Vagina (tissue), 2 donors: ENCODE measurements at regions not wholly inside any gene's neighbourhood (a gene's known extent, or its start where the extent isn't known, plus 50 kb on each side); places are given as distances from the start of the nearest gene placed in this dataset.

Source experiments
- CTCF ChIP-seq, 3 experiments: fragments of 450-650 bp in 2 of 3; fragments of 200-600 bp in 1 of 3; sonication (generic) in 1 of 3; IDR thresholded peaks; one replicate each; pipeline ENCODE4 v1.5.1; 2017 to 2019; ENCODE audit warnings: antibody characterized with exemption in 3 of 3, mild to moderate bottlenecking in 2 of 3, moderate library complexity in 2 of 3
- POLR2A ChIP-seq, 2 donors: fragments of 450-650 bp; IDR thresholded peaks; one replicate each; pipeline ENCODE4 v1.6.1; 2017; ENCODE audit warnings: antibody characterized with exemption in 2 of 2, mild to moderate bottlenecking in 2 of 2, moderate library complexity in 2 of 2

DNA sequence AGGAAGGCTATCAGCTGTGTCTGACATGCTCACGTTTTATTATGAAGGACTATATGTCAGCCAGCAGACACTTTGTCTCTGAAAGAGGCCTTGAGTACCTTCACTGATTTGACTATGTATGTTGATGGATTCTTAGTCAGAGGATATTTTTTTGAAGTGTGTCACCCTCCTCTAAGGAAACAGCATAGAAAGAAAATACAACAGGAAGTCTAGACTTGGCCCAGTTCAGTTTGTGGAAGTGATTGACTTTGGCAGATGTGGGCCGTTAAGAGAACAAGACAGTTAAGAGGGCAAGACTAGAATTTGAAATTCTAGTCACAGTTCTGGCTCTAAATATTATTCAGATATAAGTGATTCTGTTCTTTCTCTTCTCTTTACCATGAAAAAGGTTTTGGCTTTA is 471.5 kb downstream of the CDH8 start:
- no peak for TF ChIP-seq CTCF (IDR thresholded peaks at IDR 0.05)
- TF ChIP-seq POLR2A (IDR thresholded peaks at IDR 0.05) = no peak
